ENCODE measurements at regions not wholly inside any gene's neighbourhood (a gene's known extent, or its start where the extent isn't known, plus 50 kb on each side); places are given as distances from the start of the nearest gene placed in this dataset.

- Histone ChIP-seq H3K79me2 (no peaks in the 10 kb centered on the region), H4K20me1 (ENCODE audit: insufficient read depth, poor library complexity, severe bottlenecking) (no peaks in the 10 kb centered on the region), H3K27ac (no peak overlapping the region), H3K4me2 (no peak overlapping the region), H3K4me3 (no peak overlapping the region), H3K9me3 (ENCODE audit: low read depth) (no peaks in the 10 kb centered on the region), H2AFZ (no peak overlapping the region), H3K36me3 (replicated peaks; ENCODE audit: insufficient read depth, low read depth) (no peaks in the 10 kb centered on the region), H3K4me1 (ENCODE audit: insufficient read depth) (no peaks in the 10 kb centered on the region), H3K9me2 (replicated peaks; ENCODE audit: insufficient read depth) (no peaks in the 10 kb centered on the region), H3K27me3 (no peaks in the 10 kb centered on the region)
- 70% methylated on average over 4 of the region's 4 CpGs for WGBS (ENCODE audit: low lambda C conversion rate, missing lambda C conversion rate)
- TF ChIP-seq, protein P1, sequence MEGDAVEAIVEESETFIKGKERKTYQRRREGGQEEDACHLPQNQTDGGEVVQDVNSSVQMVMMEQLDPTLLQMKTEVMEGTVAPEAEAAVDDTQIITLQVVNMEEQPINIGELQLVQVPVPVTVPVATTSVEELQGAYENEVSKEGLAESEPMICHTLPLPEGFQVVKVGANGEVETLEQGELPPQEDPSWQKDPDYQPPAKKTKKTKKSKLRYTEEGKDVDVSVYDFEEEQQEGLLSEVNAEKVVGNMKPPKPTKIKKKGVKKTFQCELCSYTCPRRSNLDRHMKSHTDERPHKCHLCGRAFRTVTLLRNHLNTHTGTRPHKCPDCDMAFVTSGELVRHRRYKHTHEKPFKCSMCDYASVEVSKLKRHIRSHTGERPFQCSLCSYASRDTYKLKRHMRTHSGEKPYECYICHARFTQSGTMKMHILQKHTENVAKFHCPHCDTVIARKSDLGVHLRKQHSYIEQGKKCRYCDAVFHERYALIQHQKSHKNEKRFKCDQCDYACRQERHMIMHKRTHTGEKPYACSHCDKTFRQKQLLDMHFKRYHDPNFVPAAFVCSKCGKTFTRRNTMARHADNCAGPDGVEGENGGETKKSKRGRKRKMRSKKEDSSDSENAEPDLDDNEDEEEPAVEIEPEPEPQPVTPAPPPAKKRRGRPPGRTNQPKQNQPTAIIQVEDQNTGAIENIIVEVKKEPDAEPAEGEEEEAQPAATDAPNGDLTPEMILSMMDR (IDR thresholded peaks at IDR 0.05; ENCODE audit: poor library complexity) = no peak
- no peak for TF ChIP-seq EZH2phosphoT487 (IDR thresholded peaks at IDR 0.05; ENCODE audit: low read depth, severe bottlenecking, unreplicated experiment)
- no peak for TF ChIP-seq EZH2 (IDR thresholded peaks at IDR 0.05; ENCODE audit: borderline replicate concordance)
- no peak for DNase-seq (ENCODE audit: low spot score)
Measured at GRCh38 chr10:59585046-59585700, 124.5 kb downstream of the SLC16A9 start.

DNA sequence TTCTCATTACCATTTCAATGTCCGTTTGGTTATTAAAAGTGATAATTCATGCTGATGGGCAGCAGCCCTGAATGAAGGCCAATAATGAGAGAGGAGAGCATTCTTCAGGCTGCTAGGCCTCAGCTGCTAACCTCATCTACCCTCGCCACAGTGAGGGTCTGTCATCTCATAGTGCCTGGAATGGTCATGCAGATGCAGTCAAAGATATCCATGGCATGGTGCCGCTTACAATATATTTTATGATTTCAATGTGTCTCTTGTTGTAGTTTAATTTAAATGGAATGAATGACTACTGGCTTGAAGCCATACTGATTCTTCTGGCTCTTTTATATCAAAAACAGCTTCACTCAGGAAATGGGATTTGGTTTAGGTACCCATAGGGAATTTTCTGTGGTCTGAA is 126.9 kb downstream of the SLC16A9 start:
- H3K79me2 ChIP-seq = no peaks in the 10 kb centered on the region
- no peaks in the 10 kb centered on the region for H3K36me3 ChIP-seq (replicated peaks; ENCODE audit: insufficient read depth, low read depth)
- H3K4me1 ChIP-seq (ENCODE audit: insufficient read depth) = no peaks in the 10 kb centered on the region
- TF ChIP-seq, protein P1 (IDR thresholded peaks at IDR 0.05; ENCODE audit: poor library complexity) = no peak
- TF ChIP-seq EZH2phosphoT487 (IDR thresholded peaks at IDR 0.05; ENCODE audit: low read depth, severe bottlenecking, unreplicated experiment) (no peak), EZH2 (IDR thresholded peaks at IDR 0.05; ENCODE audit: borderline replicate concordance) (no peak)
- 73% methylated on average over 3 of the region's 3 CpGs for WGBS (ENCODE audit: low lambda C conversion rate, missing lambda C conversion rate)
- no peaks in the 10 kb centered on the region for H3K9me3 ChIP-seq (ENCODE audit: low read depth)
- no peak overlapping the region for H3K27ac ChIP-seq
- H2AFZ ChIP-seq = no peak overlapping the region
- H4K20me1 ChIP-seq (ENCODE audit: insufficient read depth, poor library complexity, severe bottlenecking) = no peaks in the 10 kb centered on the region
- H3K4me3 ChIP-seq = no peak overlapping the region
- H3K27me3 ChIP-seq = no peaks in the 10 kb centered on the region
- DNase-seq (ENCODE audit: low spot score) = no peak
- H3K9me2 ChIP-seq (replicated peaks; ENCODE audit: insufficient read depth) = no peaks in the 10 kb centered on the region
- no peak overlapping the region for H3K4me2 ChIP-seq

GRCh38 chr10:59582058-59582457 is 127.6 kb downstream of the SLC16A9 start:
- Histone ChIP-seq H3K36me3 (replicated peaks; ENCODE audit: insufficient read depth, low read depth) (no peaks in the 10 kb centered on the region), H3K79me2 (no peaks in the 10 kb centered on the region), H3K4me2 (no peak overlapping the region), H3K9me3 (ENCODE audit: low read depth) (no peaks in the 10 kb centered on the region), H2AFZ (no peak overlapping the region), H3K27me3 (no peaks in the 10 kb centered on the region), H4K20me1 (ENCODE audit: insufficient read depth, poor library complexity, severe bottlenecking) (no peaks in the 10 kb centered on the region), H3K27ac (no peak overlapping the region), H3K4me3 (no peak overlapping the region), H3K9me2 (replicated peaks; ENCODE audit: insufficient read depth) (no peaks in the 10 kb centered on the region), H3K4me1 (ENCODE audit: insufficient read depth) (no peaks in the 10 kb centered on the region)
- TF ChIP-seq EZH2 (IDR thresholded peaks at IDR 0.05; ENCODE audit: borderline replicate concordance) = no peak
- no peak for DNase-seq (ENCODE audit: low spot score)
- WGBS (ENCODE audit: low lambda C conversion rate, missing lambda C conversion rate) = 82% methylated on average over 3 of the region's 3 CpGs

DNA sequence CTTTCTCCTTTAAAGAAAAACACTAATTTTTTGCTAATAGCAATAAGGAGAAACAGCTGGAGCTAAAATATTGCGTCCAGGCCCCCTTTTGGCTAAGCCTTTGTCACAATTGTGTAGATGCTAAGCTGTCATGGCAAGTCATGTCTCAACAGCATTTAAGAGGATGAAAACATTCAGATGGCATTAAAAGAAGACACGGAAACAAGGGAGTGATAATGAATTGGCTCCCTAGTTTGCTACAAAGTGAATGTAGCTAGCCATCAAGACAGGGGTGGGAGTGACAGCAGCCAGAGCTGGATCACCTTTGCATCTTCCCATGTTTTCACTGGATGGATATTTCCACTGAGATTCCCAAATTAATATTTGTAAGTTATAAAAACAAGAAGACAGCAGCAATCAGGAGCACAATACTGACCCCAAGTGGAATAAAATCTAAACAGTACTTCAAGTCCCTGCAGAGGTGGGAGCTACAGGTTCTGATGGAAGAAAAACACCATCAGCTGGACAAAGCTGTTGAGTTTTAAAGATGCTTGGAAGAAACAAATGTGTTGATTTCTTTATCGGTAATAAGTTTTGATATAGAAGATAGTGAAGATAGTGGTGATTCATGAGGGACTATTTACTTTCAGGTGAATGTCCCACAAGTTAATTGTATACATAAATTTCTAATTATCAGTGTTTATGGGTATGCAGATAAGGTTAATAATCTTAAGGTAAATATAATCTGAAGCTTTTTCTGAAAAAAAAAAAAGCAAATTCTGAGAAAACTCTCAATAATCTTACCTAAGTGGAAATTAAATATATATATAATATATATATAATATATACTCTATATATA is 129.4 kb downstream of the SLC16A9 start:
- WGBS (ENCODE audit: low lambda C conversion rate, missing lambda C conversion rate) = 34% methylated on average over 3 of the region's 3 CpGs
- DNase-seq (ENCODE audit: low spot score) = peak; percentile 49
- H3K27ac ChIP-seq = no peak overlapping the region

More for the DNA sequence above, 129.4 kb downstream of the SLC16A9 start:
- Histone ChIP-seq H2AFZ (no peak overlapping the region), H4K20me1 (ENCODE audit: insufficient read depth, poor library complexity, severe bottlenecking) (no peaks in the 10 kb centered on the region), H3K4me2 (no peak overlapping the region), H3K79me2 (no peaks in the 10 kb centered on the region), H3K4me1 (ENCODE audit: insufficient read depth) (no peaks in the 10 kb centered on the region), H3K36me3 (replicated peaks; ENCODE audit: insufficient read depth, low read depth) (no peaks in the 10 kb centered on the region), H3K27me3 (no peaks in the 10 kb centered on the region), H3K9me3 (ENCODE audit: low read depth) (no peaks in the 10 kb centered on the region), H3K4me3 (no peak overlapping the region), H3K9me2 (replicated peaks; ENCODE audit: insufficient read depth) (no peaks in the 10 kb centered on the region)
- TF ChIP-seq EZH2phosphoT487 (IDR thresholded peaks at IDR 0.05; ENCODE audit: low read depth, severe bottlenecking, unreplicated experiment) (no peak), EZH2 (IDR thresholded peaks at IDR 0.05; ENCODE audit: borderline replicate concordance) (no peak)
- TF ChIP-seq, protein P1 (IDR thresholded peaks at IDR 0.05; ENCODE audit: poor library complexity) = peak; percentile 69

Data from hepatocyte (in vitro differentiated cells).